GM12891 (cell line): ENCODE measurements at regions not wholly inside any gene's neighbourhood (a gene's known extent, or its start where the extent isn't known, plus 50 kb on each side); places are given as distances from the start of the nearest gene placed in this dataset.

Experiments
- DNase-seq: peaks from one replicate; pipeline ENCODE4 v3.0.0; 2011; ENCODE audit warnings: low spot score; ENCODE audit not compliant: insufficient read length
- FAIRE-seq: peaks from 2 replicates; lab custom pipeline; 2011; peaks lifted over from hg19 to GRCh38; lab: Jason Lieb, UNC
- PAX5 ChIP-seq: IDR thresholded peaks from 2 replicates; pipeline ENCODE4 v1.6.1; 2011; ENCODE audit warnings: low read length, moderate library complexity, mild to moderate bottlenecking; ENCODE audit not compliant: insufficient read depth, severe bottlenecking
- POLR2A ChIP-seq: IDR thresholded peaks from 2 replicates; pipeline ENCODE4 v1.6.1; 2011; ENCODE audit warnings: low read depth, low read length, control low read depth
- POLR2AphosphoS5 ChIP-seq: IDR thresholded peaks from 2 replicates; pipeline ENCODE4 v1.6.1; 2011; ENCODE audit warnings: low read depth, low read length, control low read depth
- POU2F2 ChIP-seq: IDR thresholded peaks from 2 replicates; pipeline ENCODE4 v1.6.1; 2011; ENCODE audit warnings: low read depth, mild to moderate bottlenecking, control low read depth, low read length, moderate library complexity
- SPI1 ChIP-seq: IDR thresholded peaks from 2 replicates; pipeline ENCODE4 v1.6.1; 2011; ENCODE audit warnings: low read depth, low read length, control low read depth
- TAF1 ChIP-seq: IDR thresholded peaks from 2 replicates; pipeline ENCODE4 v1.6.1; 2011; ENCODE audit warnings: low read depth, low read length, control low read depth

DNA sequence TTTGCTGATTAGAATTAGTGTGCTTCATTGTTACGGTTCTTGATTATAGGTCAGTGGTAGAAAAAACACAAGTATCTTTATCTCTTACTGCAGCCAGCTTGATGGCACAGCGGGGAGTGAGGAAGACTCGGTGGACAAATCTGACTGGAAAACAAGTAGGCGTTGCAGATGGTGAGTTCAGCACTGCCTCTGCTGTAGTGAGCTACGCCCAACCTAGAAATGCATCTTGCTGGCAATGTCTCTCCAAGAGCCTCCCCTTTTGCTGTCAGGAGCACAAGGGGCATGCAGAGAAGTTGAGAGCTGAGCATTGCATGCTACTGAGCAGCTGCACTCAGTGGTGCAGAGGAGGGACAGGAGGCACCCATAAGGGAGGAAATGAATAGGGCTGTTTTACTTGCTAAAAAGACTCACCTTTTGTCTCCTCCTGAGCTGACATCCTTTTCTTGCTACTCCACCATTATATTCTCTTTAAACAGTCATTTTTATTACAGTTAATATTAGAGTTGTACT lies 977.3 kb upstream of the ACVR2A start:
- TF ChIP-seq TAF1 (no peak), POLR2AphosphoS5 (no peak)
- no peak for DNase-seq
- no peak for FAIRE-seq

DNA sequence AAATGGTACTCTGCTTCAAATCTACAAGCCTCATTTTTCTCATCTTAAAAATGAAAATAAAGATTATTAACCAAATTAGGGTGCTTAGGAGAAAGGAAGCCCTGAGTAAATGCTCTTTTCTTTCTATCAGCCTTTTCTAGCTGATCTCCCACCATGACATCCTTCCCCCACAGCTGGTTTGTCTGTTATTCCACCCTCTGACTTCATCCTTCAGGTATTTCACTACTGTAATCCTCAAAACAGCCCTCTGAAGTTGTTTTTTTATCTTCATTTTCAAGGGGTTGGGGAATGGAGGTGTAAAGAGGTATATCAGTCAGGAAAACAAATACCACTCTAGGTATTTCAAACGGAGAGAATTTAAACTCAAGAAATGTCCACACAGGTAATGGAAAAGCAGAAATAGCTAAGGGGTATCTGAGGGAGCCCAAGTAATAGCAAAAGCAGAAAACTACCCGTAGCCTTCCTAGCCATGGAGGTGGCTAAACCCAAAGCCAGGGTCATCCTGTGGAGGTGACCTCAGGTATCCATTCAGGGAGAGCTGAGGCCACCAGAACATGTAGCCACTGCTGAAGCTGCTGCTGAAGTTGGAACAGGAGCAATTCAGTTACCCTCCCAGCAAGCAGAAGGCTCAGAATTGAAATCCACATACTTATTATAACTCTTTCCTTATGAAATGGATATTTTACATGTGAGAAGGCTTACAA lies 990.9 kb upstream of the ACVR2A start:
- TF ChIP-seq SPI1: no peak
- TF ChIP-seq POU2F2: no peak
- TF ChIP-seq TAF1: no peak
- TF ChIP-seq POLR2A: no peak
- TF ChIP-seq POLR2AphosphoS5: no peak
- TF ChIP-seq PAX5: no peak
- DNase-seq (no peak), FAIRE-seq (no peak)

DNA sequence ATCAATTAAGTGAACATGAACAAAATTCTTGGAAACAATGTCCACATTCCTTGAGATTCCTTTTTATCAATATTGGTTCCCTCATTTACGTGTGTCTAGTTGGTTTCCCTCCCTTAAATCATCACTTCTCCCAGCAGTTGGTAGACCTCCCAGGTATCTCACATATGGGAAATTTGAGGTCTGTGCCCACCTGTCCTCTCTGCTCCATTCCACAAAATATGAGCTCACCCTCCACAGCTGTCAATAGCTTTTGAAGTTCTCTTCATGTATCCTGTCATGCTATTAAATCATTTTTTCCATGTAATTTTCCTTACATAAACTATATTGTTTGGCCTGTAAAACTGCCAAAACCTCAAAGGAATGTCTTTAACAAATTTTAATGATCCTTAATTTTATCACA lies 992.2 kb upstream of the ACVR2A start:
- FAIRE-seq: no peak
- TF ChIP-seq PAX5: no peak
- no peak for TF ChIP-seq POLR2A
- TF ChIP-seq SPI1: no peak
- TF ChIP-seq POU2F2: no peak
- no peak for TF ChIP-seq TAF1
- TF ChIP-seq POLR2AphosphoS5: no peak

DNA sequence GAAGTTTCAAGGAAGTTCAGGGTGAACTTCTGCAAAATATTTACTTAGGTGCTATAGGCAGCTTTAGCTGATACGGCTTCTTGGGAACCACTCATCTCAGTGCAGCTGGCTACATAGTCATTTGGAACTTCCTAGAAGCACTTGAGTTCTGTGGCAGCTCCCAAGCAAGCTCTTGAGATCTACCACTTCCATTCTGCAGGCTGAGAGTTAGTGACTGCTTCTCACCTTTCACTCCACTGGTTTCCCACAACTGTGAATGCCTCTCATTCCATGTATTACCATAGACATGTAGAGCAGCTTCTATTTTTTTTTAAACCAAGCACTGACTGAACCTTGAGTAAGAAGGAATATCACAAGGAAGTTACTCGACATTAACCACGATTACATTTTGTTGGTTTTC lies 994.1 kb upstream of the ACVR2A start:
- no peak for TF ChIP-seq TAF1
- no peak for TF ChIP-seq POLR2AphosphoS5
- TF ChIP-seq PAX5: no peak
- TF ChIP-seq POU2F2: no peak
- no peak for TF ChIP-seq POLR2A
- TF ChIP-seq SPI1: no peak
- no peak for FAIRE-seq
- no peak for DNase-seq

More for the DNA sequence above, 992.2 kb upstream of the ACVR2A start:
- no peak for DNase-seq

DNA sequence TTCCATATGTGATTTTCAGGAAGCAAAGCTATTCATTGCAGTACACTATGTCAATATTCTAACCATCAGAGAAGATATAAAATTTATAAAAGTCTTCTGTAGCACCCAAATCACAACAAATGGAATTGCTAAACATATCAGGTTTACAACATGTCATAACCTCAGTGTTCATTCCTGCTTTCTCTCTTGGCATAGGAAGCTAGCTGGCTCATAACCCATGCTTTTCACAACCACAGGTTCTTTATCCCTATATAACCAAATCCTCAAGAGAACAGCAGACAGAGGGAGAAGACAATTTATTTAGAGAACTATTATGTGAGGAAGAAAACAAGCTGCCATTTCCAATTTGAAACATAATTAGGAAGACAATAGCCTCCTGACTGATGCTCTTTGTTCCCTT lies 997.0 kb upstream of the ACVR2A start:
- no peak for FAIRE-seq
- no peak for DNase-seq
- no peak for TF ChIP-seq POU2F2

DNA sequence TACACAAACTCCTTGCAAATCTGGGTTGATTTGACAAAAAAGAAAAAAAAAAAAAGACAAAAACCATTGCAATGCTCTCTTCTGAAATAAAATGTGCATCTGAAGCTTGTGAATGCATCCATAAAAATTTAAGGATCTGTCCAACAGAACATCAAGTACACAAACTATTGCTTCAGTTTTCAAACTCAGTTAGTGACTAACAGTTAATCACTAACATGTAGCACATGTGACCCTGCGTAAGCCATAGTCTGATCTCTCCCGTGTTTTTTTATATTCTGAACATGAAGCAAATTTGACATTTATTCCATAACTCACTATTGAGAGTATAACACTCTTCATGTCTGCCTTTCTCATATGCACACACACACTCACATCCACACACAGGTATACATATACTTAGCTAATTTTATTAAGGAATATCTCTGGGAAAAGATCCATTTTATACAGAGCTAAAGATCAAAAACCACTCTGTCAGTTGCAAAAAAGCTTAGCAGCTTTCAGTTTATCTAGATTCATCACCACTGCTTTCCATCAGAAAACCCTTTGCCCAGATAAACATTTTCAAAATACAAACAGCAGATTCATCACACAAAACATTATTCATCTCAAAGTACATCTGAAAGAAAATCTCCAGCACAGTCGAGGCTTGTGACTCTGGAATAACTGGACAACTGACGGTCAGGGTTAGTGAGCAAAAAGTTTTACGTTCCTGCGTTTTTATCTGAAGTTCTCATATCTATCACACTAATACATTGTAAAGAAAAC lies 1000.4 kb upstream of the ACVR2A start:
- no peak for TF ChIP-seq SPI1
- FAIRE-seq: no peak
- no peak for DNase-seq

DNA sequence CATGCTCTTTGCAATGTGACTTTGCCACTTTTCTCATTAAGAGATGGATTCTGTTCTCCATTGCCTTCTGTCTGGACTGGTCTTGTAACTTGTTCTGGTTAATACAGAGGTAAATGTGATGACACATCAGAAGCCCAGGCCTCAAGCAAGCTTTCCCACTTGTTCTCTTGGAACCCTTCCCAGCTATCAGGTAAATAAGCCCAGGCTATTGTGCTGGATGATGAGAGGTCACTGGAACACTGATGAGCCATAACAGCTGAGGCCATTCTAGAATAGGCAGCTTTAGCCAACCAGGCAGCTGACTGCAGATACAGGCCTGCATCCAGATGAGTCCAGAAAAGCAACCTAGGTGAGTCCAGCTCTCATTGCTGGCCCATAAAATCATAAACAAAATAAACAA lies 1007.0 kb upstream of the ACVR2A start:
- FAIRE-seq (no peak), DNase-seq (no peak)
- TF ChIP-seq POLR2AphosphoS5 (no peak), TAF1 (no peak), POU2F2 (no peak), SPI1 (no peak), POLR2A (no peak), PAX5 (no peak)

DNA sequence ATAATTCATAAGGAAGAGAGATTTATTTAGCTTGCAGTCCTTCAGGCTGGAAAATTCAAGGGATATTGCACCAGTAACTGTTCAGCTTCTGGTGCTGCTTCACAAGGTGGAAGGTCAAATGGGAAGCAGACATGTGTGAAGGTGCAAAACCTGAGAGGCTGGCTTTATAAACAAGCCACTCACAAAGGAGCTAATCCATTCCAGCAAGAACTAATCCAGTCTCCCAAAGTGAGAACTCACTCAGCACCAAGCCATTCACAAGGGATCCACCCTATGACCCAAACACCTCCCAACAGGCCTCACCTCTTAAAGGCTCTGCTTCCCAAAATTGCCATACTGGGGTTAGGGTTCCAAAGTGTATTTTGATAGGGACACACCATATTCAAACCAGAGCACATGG lies 1018.4 kb upstream of the ACVR2A start:
- DNase-seq (no peak), FAIRE-seq (no peak)
- TF ChIP-seq POU2F2 (no peak), POLR2AphosphoS5 (no peak), POLR2A (no peak)

DNA sequence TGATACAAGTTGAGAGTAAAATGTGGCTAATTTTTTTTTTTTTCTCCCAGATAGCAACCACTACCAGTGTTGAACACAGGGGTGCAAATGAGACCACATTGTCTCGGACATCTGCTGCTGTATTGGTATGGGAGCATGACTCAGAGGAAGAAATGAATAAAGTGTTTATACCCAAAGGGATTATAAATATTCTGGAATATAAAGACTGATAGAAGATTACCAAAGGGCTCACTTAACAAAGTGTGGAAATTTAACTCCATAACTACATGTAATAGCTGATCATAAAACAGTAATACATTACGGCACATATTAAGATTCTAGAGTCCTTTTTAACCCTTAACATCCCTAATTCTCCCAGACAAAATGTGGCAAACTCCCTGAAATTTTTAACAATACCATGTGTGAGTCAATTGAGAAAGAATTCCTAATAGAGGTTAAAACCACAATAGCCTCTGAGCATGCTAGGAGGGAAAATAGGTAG lies 1023.0 kb upstream of the ACVR2A start:
- TF ChIP-seq POU2F2 (no peak), TAF1 (no peak), SPI1 (no peak), PAX5 (no peak), POLR2AphosphoS5 (no peak), POLR2A (no peak)
- FAIRE-seq: no peak
- no peak for DNase-seq

DNA sequence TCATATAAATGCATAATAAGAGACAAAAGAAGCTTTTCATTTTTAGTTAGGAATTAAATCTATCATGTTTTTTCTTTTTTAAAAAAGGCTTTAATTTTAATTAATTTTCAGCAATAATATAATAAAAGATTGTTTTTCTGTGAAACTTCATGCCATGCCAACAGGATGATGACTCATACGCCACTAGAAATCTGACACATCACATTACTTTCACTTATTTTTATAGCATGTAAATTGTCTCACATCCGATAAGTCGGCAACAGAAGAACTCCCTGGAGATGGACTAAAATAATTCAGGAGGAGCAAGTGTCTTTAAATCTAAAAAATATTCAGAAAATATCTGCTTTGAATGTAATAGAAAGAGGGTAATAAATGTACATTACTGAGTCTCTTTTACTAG lies 1024.2 kb upstream of the ACVR2A start:
- FAIRE-seq (no peak), DNase-seq (no peak)
- TF ChIP-seq PAX5: no peak
- no peak for TF ChIP-seq POLR2AphosphoS5
- no peak for TF ChIP-seq POU2F2

DNA sequence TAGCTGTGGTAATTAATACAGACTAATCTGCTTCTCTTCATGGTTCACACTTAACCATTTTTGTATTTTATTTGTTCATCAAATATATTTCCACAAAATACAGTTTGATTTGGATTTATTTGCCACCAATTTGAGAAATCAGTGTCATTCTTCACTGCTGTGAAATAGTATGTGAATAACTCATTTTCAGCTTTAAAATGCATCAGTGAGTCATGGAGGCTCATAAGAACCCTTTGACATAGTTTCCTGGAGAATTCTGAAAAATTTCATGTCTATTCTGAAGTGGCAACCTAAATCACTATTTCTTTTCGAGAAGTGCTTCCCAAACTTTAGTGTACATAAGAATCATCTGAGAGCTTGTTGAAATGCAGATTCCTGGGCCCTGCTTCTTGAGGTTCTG lies 1026.7 kb upstream of the ACVR2A start:
- FAIRE-seq: no peak

More for the DNA sequence above, 1026.7 kb upstream of the ACVR2A start:
- no peak for DNase-seq
- TF ChIP-seq POLR2AphosphoS5: no peak
- no peak for TF ChIP-seq POU2F2
- TF ChIP-seq PAX5: no peak
- no peak for TF ChIP-seq SPI1
- TF ChIP-seq TAF1: no peak
- TF ChIP-seq POLR2A: no peak
